ENCODE measurements at regions not wholly inside any gene's neighbourhood (a gene's known extent, or its start where the extent isn't known, plus 50 kb on each side); places are given as distances from the start of the nearest gene placed in this dataset.

- Histone ChIP-seq H4K91ac (ENCODE audit: insufficient read depth, low read depth, low read length) (no peak overlapping the region), H3K9me3 (ENCODE audit: control insufficient read depth, insufficient read depth, low read length) (no peaks in the 10 kb centered on the region), H3K4me1 (ENCODE audit: control insufficient read depth, insufficient read depth, low read length) (peaks cover 2% of the 10 kb centered on the region; the same call in 1 of the 2 replicates), H3K4ac (ENCODE audit: low read depth, low read length) (no peak overlapping the region), H3K14ac (replicated peaks; ENCODE audit: low read depth, low read length) (no peak overlapping the region), H3K79me1 (ENCODE audit: low read depth in 1 of 2, low read length in 2 of 2) (no peaks in the 10 kb centered on the region), H2BK120ac (ENCODE audit: low read depth, low read length) (no peak overlapping the region), H4K8ac (ENCODE audit: low read depth in 2 of 2, low read length in 2 of 2) (no peak overlapping the region), H2AK9ac (replicated peaks; ENCODE audit: low read depth, low read length, poor library complexity) (no peak overlapping the region), H3K18ac (ENCODE audit: low read depth, low read length) (no peak overlapping the region), H3K27ac (ENCODE audit: insufficient read depth, low read length) (no peak overlapping the region), H2AFZ (replicated peaks; ENCODE audit: low read length, poor library complexity) (no peak overlapping the region), H2AK5ac (ENCODE audit: low read depth, low read length) (no peak overlapping the region), H3K4me3 (ENCODE audit: insufficient read depth, low read depth, low read length) (no peak overlapping the region), H3K36me3 (ENCODE audit: control insufficient read depth, insufficient read depth, low read length) (no peaks in the 10 kb centered on the region), H3K4me2 (ENCODE audit: low read depth, low read length) (no peak overlapping the region), H3K9ac (ENCODE audit: low read depth, low read length) (no peak overlapping the region), H2BK15ac (ENCODE audit: low read depth, low read length) (no peak overlapping the region), H3K23ac (ENCODE audit: low read depth, low read length) (no peak overlapping the region), H3K9me1 (ENCODE audit: insufficient read depth, low read length) (no peaks in the 10 kb centered on the region), H3K56ac (ENCODE audit: extremely low read depth, insufficient read depth, low read length) (no peak overlapping the region), H3K27me3 (ENCODE audit: control insufficient read depth, insufficient read depth, low read length) (no peaks in the 10 kb centered on the region), H4K20me1 (ENCODE audit: insufficient read depth, low read length) (no peaks in the 10 kb centered on the region), H4K5ac (ENCODE audit: low read depth, low read length) (no peak overlapping the region), H2BK20ac (ENCODE audit: low read depth, low read length) (no peak overlapping the region), H2BK5ac (ENCODE audit: low read depth, low read length, poor library complexity, severe bottlenecking) (no peak overlapping the region)
- POLR2A ChIA-PET (ENCODE audit: unreplicated experiment), result no interaction called here
- BruUV-seq (replicated peaks), result no TSS peak
- intact Hi-C loops (cut with micrococcal nuclease) (no loop called here), dilution Hi-C loops (cut with HindIII; ENCODE audit: low sequenced_read_pairs, unreplicated experiment) (no loop called here), in situ Hi-C loops (cut with MboI; ENCODE audit: low sequenced_read_pairs) (no loop called here)
- ATAC-seq (ENCODE audit: low read depth) (no peak), DNase-seq (no peak)
- CTCF ChIA-PET, result no interaction called here
- TF ChIP-seq MAFK (IDR thresholded peaks at IDR 0.05; ENCODE audit: low read depth, low read length), result peak; percentile 88
- no peak for TF ChIP-seq NFE2L2 (IDR thresholded peaks at IDR 0.05; ENCODE audit: low read depth, low read length)
Measured at GRCh38 chr3:115252679-115253078, 105.6 kb upstream of the ZBTB20 start.
